Left ventricle myocardium inferior (tissue), 1 donor: ENCODE measurements at regions not wholly inside any gene's neighbourhood (a gene's known extent, or its start where the extent isn't known, plus 50 kb on each side); places are given as distances from the start of the nearest gene placed in this dataset.

Experiments used
- DNase-seq: peaks from one replicate; pipeline ENCODE4 v3.0.0-alpha.2; 2020
- H3K27ac ChIP-seq: fragments of 200-600 bp; replicated peaks from 2 replicates; pipeline ENCODE4 v1.8.0; 2021
- H3K27me3 ChIP-seq: fragments of 200-600 bp; 2 replicates; pipeline ENCODE4 v1.8.0; 2021; ENCODE audit warnings: low read depth
- H3K36me3 ChIP-seq: fragments of 200-600 bp; 2 replicates; pipeline ENCODE4 v1.8.0; 2021
- H3K4me1 ChIP-seq: fragments of 200-600 bp; 2 replicates; pipeline ENCODE4 v1.8.0; 2021
- H3K4me3 ChIP-seq: fragments of 200-600 bp; 2 replicates; pipeline ENCODE4 v1.8.0; 2021; ENCODE audit warnings: mild to moderate bottlenecking, moderate library complexity
- H3K9me3 ChIP-seq: fragments of 200-600 bp; replicated peaks from 2 replicates; pipeline ENCODE4 v1.8.0; 2021
- CTCF ChIP-seq: fragments of 200-600 bp; IDR thresholded peaks from 2 replicates; pipeline ENCODE4 v1.8.0; 2021; ENCODE audit warnings: antibody characterized with exemption, mild to moderate bottlenecking, borderline replicate concordance
- intact Hi-C: fragments of 100-400 bp; cut with micrococcal nuclease; formaldehyde crosslinking; loops from one replicate; pipeline ENCODE4 v1.11.0; 2022
- donor health status: DM: no; HTN: yes; CAD: no; lungs with severe emphysema.

- no peak for DNase-seq
- no peak overlapping the region for H3K4me3 ChIP-seq
- no peaks in the 10 kb centered on the region for H3K9me3 ChIP-seq
- no peaks in the 10 kb centered on the region for H3K36me3 ChIP-seq
- no peak for TF ChIP-seq CTCF
- no peak overlapping the region for H3K27ac ChIP-seq
- intact Hi-C loops = no loop called here
- no peaks in the 10 kb centered on the region for H3K4me1 ChIP-seq
- H3K27me3 ChIP-seq = no peaks in the 10 kb centered on the region
Measured at GRCh38 chr5:54638106-54638505, 120.5 kb downstream of the SNX18 start.

- peak; percentile 59 for DNase-seq
- Histone ChIP-seq H3K9me3 (no peaks in the 10 kb centered on the region), H3K4me1 (no peaks in the 10 kb centered on the region), H3K36me3 (no peaks in the 10 kb centered on the region), H3K27me3 (no peaks in the 10 kb centered on the region), H3K4me3 (no peak overlapping the region), H3K27ac (no peak overlapping the region)
- TF ChIP-seq CTCF = no peak
- intact Hi-C loops = no loop called here
Measured at GRCh38 chr5:54637654-54638053, 120.1 kb downstream of the SNX18 start.

- Histone ChIP-seq H3K9me3 (no peaks in the 10 kb centered on the region), H3K36me3 (no peaks in the 10 kb centered on the region), H3K27ac (no peak overlapping the region), H3K4me3 (no peak overlapping the region), H3K4me1 (peaks cover 13% of the 10 kb centered on the region), H3K27me3 (no peaks in the 10 kb centered on the region)
- intact Hi-C loops = no loop called here
- no peak for DNase-seq
- no peak for TF ChIP-seq CTCF
Measured at GRCh38 chr5:54634089-54634488, 116.5 kb downstream of the SNX18 start.

GRCh38 chr5:54632131-54632701, 114.7 kb downstream of the SNX18 start:
- peaks cover 13% of the 10 kb centered on the region for H3K4me1 ChIP-seq
- DNase-seq = no peak
- H3K27ac ChIP-seq = peak overlapping the region; percentile 11
- intact Hi-C loops = no loop called here
- no peaks in the 10 kb centered on the region for H3K27me3 ChIP-seq
- no peak for TF ChIP-seq CTCF
- no peak overlapping the region for H3K4me3 ChIP-seq
- no peaks in the 10 kb centered on the region for H3K36me3 ChIP-seq
- no peaks in the 10 kb centered on the region for H3K9me3 ChIP-seq

- H3K36me3 ChIP-seq = no peaks in the 10 kb centered on the region
- H3K4me1 ChIP-seq = peaks cover 13% of the 10 kb centered on the region
- intact Hi-C loops = no loop called here
- TF ChIP-seq CTCF = no peak
- DNase-seq = no peak
- H3K27ac ChIP-seq = peak overlapping the region; percentile 9
- no peaks in the 10 kb centered on the region for H3K9me3 ChIP-seq
- H3K4me3 ChIP-seq = no peak overlapping the region
- H3K27me3 ChIP-seq = no peaks in the 10 kb centered on the region
Measured at GRCh38 chr5:54630738-54631359, 113.3 kb downstream of the SNX18 start.
